ENCODE measurements at regions not wholly inside any gene's neighbourhood (a gene's known extent, or its start where the extent isn't known, plus 50 kb on each side); places are given as distances from the start of the nearest gene placed in this dataset.
"Not testable (repeated sequence)": the region's sequence is repeated elsewhere in the genome, so short reads cannot be mapped to it uniquely, and the experiment has no call there.

DNA sequence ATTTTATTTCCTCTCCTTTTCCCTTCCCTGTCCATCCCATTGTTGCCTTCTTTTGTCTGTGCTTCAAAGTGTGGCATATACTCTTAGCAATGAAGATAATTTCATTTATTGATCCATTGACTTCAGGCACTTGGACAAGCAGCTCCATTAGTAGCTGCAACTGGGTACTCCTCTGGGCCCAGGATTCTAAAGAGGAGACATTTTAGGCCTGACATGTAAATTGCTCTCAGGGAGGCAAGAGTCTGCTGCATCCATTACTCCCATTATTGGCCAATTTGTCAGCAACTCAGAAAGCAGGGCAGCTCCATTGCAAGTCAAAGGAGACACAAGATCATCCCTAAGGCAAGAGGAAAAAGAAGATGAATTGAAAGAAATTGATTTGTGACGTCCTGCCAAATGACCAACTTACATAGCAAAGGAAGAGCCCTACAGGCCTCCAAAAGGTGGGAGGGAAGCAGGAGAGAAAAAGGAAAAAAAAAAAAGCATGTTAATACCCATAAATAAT, 1094.1 kb upstream of the FLRT2 start:
- no peak for DNase-seq (ENCODE audit: low read depth in 1 of 2, low spot score in 1 of 2)

DNA sequence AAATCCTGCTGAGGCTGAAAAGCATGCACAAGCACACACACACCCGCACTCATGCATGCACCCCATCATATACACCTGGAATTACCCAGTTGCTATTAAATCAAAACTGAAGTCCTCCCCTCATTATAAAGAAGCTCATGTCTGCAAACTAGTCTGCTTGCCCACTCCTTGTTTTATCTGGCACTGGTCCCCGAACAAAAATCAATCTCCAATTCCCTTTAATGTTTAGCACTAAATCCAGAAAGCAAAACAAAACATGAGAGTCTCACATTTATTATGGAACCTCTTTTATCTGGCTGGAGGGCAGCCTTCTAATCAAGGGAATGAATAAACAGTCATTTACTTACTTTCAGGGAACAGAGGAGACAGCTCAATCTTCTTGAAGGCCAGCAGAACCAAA, 1093.4 kb upstream of the FLRT2 start:
- DNase-seq (ENCODE audit: low read depth in 1 of 2, low spot score in 1 of 2) = no peak

DNA sequence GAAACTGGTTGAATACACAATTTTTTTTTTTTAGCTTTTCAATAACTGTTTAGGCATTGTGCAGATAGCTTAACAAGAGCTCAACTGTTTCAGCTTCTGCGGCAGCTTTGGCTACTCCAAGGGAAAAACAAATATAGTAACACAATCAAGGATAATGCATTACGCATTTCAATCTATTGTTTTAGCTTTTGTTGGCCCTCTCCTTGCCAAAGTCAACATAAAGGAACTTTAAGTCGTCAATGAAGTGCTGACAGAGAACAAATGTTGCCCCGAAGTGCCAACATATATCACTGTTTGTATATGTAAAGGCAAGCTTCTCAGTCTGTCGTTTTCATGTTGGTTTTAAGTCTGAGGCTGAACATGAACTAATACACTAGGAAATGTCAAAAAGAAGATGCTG, 1087.4 kb upstream of the FLRT2 start:
- no peak for DNase-seq (ENCODE audit: low read depth in 1 of 2, low spot score in 1 of 2)

DNA sequence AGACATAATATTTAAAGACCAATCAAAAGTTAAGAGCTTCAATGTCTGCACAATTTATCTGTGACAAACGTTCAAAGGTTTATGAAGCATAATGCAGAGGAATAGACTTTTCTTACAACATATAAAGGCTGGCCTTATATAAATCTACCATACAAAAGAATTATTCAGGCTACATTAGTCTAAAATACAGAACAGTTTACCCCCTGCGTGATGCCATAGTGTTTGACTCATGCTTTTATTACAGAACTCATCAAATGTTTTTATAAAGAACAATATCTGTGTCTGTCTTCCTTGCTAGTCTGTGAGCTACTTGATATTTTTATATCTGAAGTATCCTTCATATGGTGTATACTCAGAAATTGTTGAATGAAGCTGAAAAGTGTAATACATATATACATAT, 1084.5 kb upstream of the FLRT2 start:
- DNase-seq (ENCODE audit: low read depth in 1 of 2, low spot score in 1 of 2) = no peak

DNA sequence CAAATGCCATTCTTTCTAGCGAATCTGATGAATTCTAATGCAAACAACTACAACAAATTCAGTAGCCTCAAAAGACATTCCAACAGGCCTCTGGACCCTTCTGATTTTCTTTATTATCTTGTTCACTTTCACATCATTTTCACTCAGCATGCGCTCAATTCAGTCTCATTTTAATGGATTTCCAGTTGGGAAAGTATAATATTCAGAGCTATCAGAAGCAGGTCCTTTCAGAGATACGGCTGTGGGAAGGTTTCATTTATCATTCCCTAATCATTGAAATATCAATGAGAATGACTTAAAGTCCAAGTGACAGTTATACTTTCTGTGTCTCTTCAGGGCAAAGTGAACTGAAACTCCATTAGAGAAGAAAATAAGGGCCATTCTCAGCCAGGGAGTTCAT, 1083.7 kb upstream of the FLRT2 start:
- no peak for DNase-seq (ENCODE audit: low read depth in 1 of 2, low spot score in 1 of 2)

DNA sequence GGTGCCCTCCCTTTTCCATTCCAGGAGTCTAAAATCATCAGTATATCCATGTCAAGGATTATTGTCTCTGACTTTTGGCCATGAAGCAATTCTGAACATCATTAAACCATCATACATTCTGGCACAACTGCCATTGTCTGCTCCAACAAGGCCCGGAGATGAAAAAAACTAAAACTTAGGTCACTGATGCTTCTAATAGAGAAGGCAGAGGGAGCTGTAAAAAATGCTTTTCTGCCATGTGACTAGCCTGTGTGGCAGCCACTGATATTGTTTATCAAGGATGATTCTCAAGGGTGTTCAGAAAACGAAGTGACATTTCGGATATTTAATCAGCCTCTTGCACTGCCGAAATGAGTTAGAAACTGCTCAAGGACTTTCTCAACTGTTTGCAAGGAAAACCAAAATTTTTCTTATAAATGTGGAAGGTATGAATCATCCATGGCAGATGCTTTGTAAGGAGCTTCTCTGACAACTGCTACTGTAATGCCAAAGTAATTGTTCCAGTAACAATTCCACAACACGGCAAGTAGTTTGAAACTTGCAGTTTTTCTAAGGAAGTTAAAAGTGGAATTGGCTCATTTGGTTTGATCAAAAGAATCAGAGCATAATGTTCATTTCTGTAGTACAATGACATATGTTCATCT, 1076.5 kb upstream of the FLRT2 start:
- DNase-seq (ENCODE audit: low read depth in 1 of 2, low spot score in 1 of 2) = no peak

DNA sequence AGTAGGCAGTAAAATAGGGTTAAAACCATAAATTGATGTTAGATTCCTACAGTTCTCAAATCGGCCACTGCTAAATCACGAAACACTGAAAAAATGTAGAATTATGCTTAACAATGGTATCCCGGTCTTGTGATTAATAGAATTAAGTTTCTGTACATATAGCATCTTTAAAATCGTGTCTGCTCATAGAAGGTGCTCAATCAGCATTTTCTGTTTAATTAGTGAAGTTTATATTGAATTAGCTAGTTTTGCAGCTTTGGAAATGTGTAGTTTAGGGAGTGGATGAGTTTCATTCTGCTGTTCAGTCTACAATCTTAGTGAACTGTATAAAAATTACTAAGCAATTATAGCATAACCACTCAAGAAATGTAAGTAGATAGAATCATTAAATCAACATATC, 1075.8 kb upstream of the FLRT2 start:
- no peak for DNase-seq (ENCODE audit: low read depth in 1 of 2, low spot score in 1 of 2)

DNA sequence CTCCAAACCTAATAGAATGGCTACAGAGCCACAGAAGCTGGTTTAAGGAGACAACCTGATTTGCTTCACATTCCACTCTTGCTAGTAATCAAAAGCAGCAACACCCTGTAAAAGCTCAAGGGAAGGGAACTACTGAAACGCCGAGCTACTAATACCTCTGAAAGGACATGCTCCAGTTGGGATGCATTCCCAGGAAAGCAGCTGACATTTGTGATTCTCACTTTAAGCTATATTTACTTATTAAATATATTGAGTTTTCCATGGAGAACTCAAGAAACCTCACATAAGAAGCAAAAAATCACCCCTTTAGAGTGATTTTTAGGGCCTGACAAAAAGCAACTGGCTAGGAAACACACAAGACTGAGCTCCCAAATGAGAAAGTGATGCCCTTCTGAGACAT, 1073.0 kb upstream of the FLRT2 start:
- DNase-seq (ENCODE audit: low read depth in 1 of 2, low spot score in 1 of 2) = no peak

DNA sequence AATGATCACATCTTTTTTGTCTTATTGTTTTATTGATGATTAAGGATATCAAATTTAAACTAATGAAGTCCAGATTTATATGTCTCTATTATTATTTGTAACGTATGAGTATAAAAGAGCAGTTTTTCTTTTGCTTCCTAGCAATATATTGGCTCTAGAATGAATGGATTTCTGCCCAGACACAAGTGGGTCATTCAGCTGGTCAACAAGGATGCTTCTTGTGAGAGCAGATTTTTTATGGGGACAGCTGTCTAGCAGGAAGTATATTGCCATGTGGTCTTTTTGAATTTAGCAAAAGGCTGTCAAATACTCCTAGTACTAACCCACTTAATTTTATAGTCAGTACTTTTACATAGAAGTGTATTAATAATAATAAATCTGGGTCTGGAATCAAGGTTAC, 1071.1 kb upstream of the FLRT2 start:
- DNase-seq (ENCODE audit: low read depth in 1 of 2, low spot score in 1 of 2) = no peak

DNA sequence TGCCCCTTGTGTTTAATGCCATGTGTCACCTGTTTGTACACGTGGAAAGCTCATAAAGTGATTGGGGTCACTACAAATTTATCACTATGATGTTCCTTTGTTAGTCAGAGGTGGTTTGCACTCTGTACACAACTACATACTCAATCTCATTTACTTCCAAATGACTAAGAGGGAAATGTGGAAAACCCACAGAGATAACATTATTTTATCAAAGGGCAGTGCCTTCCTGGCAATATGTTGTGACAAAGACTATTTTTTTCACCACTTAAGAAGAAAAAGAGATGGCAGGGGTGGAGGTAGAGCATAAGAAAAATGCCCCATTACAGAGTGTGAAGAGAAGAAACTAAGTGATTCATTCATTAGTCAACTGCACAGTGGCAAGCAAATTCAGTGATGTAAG, 1064.1 kb upstream of the FLRT2 start:
- DNase-seq (ENCODE audit: low read depth in 1 of 2, low spot score in 1 of 2) = no peak

DNA sequence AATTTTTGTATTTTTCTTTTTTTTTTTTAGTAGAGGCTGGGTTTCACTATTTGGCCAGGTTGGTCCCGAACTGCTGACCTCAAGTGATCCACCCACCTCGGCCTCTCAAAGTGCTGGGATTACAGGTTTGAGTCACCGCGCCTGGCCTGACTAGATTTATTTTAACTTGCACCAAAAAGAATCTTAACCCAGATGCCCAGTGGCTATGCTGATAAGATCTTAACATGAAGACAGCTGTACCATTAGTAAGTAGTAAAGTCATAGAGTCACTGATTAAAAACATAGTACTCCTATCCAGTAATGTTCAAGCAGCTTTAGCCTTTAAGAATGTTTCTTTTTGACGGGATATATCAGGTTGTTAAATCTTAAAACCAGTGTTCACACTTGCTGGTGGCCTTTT, 1061.8 kb upstream of the FLRT2 start:
- no peak for DNase-seq (ENCODE audit: low read depth in 1 of 2, low spot score in 1 of 2)

DNA sequence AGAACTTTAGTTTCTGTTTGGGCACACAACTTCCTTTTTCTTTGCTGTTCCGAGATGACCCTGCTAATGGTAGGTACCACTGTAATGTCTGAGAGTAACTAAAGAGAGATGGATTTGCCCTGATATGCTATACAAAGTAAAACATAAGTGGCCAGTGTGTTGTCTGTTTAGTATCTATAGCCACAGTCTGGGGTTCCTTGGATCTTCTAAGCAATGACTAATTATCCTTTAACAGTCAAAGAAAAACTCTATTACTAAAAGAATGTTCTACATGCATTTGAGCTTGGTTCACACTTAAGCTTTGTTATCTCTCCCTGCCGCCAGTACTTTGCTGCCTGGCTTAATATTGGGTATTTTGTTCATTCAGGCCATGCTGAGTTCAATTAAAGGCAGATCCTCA, 1051.9 kb upstream of the FLRT2 start:
- no peak for DNase-seq (ENCODE audit: low read depth in 1 of 2, low spot score in 1 of 2)

DNA sequence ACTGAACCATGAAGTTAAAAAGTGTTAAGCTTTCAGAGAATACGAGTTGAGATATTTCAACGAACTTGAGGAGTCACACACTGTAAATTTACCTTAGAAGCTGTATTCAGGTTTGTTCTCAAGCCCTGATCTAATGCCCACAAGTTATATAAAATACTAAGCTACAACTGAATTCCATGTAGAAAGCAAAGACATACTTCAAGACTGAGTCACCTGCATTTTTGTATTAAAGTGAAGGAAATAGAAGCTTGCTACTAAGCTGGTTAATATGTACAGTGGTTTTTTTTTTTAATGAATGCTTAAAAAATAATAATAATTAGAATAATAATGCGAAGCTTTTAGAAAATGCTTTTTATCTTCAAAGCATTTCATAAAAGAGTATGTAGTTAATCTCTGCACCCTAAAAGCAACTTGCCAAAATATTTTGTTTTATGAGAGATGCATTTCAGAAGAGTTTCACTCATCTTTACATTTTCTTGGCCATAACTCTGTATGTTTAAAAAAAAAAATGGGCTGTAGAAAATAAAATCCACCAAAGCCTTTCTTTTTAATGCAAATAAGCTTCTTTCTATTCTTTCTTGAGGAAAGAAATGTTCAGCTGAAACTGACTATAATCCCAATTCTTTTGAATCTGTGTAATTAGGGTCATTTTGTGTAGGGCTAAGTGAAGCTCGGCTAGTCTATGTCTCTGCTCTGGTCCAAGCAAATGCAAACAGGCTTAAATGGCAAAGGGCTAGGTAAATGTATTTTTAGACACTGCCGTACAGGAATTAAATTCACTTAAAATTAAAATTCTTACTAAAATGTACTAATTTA, 1047.5 kb upstream of the FLRT2 start:
- DNase-seq (ENCODE audit: low read depth in 1 of 2, low spot score in 1 of 2) = no peak

DNA sequence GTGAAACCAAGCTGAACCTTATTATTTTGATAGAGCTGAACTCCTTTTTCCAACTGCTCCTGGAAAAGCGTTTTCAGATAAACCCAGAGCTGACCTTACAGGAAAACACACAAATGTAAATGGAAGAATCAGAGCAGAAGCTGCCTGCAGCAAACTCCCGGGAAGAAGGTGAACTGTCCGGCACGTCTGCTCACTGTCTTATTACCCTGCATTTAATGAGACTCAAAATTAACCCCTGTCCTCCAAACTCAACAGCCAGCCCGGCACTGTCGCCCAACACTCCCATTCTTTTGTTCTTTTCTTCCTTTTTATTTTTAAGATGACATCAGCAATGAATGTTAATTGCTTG, 1046.9 kb upstream of the FLRT2 start:
- no peak for DNase-seq (ENCODE audit: low read depth in 1 of 2, low spot score in 1 of 2)

DNA sequence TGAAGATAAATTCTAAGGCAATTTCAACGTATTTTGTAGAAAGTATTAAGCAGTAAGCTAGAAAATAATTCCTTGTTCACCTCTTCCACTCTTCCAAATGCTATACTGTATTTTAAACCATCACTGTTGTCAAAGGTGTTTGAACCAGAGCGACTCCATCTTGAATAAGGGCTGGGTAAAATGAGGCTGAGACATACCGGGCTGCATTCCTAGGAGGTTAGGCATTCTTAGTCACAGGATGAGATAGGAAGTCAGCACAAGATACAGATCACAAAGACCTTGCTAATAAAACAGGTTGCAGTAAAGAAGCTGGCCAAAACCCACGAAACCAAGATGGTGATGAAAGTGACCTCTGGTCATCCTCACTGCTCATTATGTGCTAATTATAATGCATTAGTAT, 1045.7 kb upstream of the FLRT2 start:
- DNase-seq (ENCODE audit: low read depth in 1 of 2, low spot score in 1 of 2) = not testable (repeated sequence)

DNA sequence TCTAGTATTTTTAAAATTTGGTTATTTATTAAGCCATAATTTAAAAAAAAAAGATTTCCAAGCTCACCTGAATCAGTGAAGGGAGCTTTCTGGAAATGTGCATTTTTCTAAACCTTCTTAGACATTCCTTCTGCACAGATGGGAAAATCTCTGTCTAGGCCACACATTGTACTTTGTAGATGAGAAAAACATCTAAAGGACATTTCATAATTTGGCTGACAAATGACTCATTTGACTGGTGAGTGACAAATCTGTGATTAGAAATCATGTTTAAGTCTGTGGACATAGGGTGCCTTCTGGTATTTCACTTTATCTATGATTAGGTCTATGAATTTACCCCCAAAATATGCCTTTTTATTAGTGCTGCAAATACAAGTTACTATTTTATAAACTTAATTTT, 1044.9 kb upstream of the FLRT2 start:
- no peak for DNase-seq (ENCODE audit: low read depth in 1 of 2, low spot score in 1 of 2)

DNA sequence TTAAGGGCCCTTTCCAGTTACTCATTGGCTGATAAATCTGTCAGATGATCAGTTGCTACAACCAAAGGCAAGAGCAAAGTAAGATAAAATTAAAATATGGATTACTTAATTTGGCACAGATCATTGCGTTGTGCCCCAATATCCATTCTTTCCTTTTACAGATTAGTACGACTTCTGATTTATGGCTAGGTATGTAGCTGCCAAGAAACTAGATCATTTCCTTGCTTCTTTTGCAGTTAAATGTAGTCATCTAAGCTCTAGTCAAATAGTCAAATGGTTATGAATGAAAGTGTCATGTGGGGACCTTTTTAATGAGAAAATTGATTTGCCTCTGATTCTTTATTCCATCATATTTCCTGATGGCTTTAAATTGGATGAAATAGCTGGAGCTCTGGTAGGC, 1039.9 kb upstream of the FLRT2 start:
- no peak for DNase-seq (ENCODE audit: low read depth in 1 of 2, low spot score in 1 of 2)

DNA sequence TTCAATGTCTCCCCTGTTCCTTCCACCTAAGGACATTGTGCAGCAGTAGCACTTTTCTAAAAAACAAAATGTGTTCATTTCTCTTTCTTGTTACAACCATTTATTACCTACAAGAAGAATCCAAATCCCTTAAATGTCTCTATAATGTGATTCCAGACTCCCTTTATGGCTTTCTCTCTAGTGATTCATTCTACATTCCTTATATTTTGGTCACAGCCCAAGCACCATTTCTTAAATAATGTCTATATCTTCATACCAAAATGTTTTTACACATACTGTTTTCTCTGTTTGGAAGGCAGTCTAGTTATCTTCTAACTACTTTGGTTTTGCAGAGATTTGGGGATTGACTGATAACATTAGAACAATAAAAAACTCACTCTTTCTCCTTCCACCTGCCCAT, 1037.3 kb upstream of the FLRT2 start:
- DNase-seq (ENCODE audit: low read depth in 1 of 2, low spot score in 1 of 2) = no peak

DNA sequence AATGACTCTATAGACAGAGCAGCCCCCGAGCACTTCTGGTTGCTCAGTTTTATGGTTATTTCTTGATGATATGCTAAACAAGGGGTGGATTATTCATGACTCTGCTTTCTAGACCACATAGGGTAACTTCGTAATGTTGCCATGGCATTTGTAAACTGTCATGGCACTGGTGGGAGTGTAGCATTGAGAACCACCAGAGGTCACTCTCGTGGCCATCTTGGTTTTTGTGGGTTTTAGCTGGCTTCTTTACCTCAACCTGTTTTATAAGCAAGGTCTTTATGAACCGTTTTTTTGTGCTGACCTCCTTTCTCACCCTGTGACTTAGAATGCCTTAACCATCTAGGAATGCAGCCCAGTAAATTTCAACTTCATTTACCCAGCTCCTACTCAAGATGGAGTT, 1036.2 kb upstream of the FLRT2 start:
- DNase-seq (ENCODE audit: low read depth in 1 of 2, low spot score in 1 of 2) = no peak

DNA sequence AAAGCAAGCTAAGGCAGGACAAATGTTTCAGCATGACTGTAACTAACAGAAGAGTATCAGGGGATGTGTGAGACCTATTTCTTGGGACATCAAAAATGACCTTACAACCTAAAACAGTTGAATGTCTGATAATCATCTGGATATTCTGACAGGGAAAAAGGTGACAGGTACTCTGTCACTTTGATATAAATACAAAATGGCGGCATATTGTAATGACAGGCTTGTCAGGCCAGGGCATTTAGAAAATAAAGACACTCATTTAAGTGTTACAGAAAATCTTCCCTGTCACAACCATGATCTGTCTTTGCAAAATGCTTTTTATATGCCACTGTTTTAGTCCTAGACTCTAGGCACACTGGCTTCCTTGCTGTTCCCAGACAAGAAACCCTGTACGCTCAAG, 1033.3 kb upstream of the FLRT2 start:
- no peak for DNase-seq (ENCODE audit: low read depth in 1 of 2, low spot score in 1 of 2)

DNA sequence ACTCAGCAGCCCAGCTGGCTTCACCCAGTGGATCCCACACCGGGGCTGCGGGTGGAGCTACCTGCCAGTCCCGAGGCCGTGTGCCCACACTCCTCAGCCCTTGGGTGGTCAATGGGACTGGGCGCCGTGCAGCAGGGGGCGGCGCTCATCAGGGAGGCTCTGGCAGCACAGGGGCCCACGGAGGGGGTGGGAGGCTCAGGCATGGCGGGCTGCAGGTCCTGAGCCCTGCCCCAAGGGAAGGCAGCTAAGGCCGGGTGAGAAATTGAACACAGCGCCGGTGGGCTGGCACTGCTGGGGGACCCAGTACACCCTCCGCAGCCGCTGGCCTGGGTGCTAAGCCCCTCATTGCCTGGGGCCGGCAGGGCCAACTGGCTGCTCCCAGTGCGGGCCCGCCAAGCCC, 1017.1 kb upstream of the FLRT2 start:
- DNase-seq (ENCODE audit: low read depth in 1 of 2, low spot score in 1 of 2) = not testable (repeated sequence)

DNA sequence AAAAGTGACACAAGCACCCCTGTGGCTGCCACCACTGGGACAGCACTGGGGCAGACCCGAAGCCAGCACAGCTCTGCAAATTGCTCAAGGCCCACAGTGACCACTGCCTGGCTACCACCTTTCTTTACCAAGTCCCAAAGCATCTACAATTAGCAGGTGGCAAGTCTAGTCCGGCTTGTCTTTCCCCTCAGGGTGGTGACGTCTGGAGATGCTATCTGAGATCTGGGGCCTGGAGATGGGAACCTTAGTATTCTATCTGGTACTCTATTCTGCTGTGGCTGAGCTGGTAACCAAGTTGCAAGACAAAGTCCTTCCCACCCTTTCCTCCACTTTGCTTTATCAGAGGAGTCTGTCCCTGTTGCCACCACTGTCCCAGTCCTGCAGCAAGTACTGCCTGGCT, 1010.1 kb upstream of the FLRT2 start:
- DNase-seq (ENCODE audit: low read depth in 1 of 2, low spot score in 1 of 2) = no peak

All from activated CD4-positive, alpha-beta T cell treated with anti-CD3 and anti-CD28 coated beads, Interleukin-2, amount 50 U/mL, for 24 hours (primary cell).